MM.1S (cell line): ENCODE measurements at regions not wholly inside any gene's neighbourhood (a gene's known extent, or its start where the extent isn't known, plus 50 kb on each side); places are given as distances from the start of the nearest gene placed in this dataset.

ENCODE experiments used
- DNase-seq: peaks from one replicate; pipeline ENCODE4 v3.0.0-alpha.2; 2015
- H2AFZ ChIP-seq: fragments of 300-600 bp; sonication (generic); 2 replicates; pipeline ENCODE4 v1.6.0; 2016; ENCODE audit warnings: antibody characterized with exemption, low read length
- H3F3A ChIP-seq: fragments of 300-600 bp; sonication (generic); 2 replicates; pipeline ENCODE4 v1.6.1; 2016; ENCODE audit warnings: mild to moderate bottlenecking, antibody characterized with exemption, low read length, moderate library complexity, mixed read lengths; ENCODE audit not compliant: insufficient read depth
- H3K27ac ChIP-seq: fragments of 300-600 bp; sonication (generic); 2 replicates; pipeline ENCODE4 v1.5.1; 2016; ENCODE audit warnings: mild to moderate bottlenecking, low read length
- H3K27me3 ChIP-seq: fragments of 300-600 bp; sonication (generic); replicated peaks from 2 replicates; pipeline ENCODE4 v1.6.0; 2016; ENCODE audit warnings: low read length; ENCODE audit not compliant: insufficient read depth
- H3K36me3 ChIP-seq: fragments of 300-600 bp; sonication (generic); replicated peaks from 2 replicates; pipeline ENCODE4 v1.6.1; 2016; ENCODE audit warnings: mild to moderate bottlenecking, low read length, mixed read lengths; ENCODE audit not compliant: insufficient read depth
- H3K4me1 ChIP-seq: fragments of 300-600 bp; sonication (generic); 2 replicates; pipeline ENCODE4 v1.6.1; 2016; ENCODE audit warnings: low read length, mixed read lengths
- H3K4me2 ChIP-seq: fragments of 300-600 bp; sonication (generic); 2 replicates; pipeline ENCODE4 v1.6.0; 2016; ENCODE audit warnings: low read depth, low read length
- H3K4me3 ChIP-seq: fragments of 300-600 bp; sonication (generic); 2 replicates; pipeline ENCODE4 v1.5.1; 2016; ENCODE audit warnings: low read length, mixed read lengths
- H3K79me2 ChIP-seq: fragments of 300-600 bp; sonication (generic); 2 replicates; pipeline ENCODE4 v1.6.1; 2016; ENCODE audit warnings: mixed run types, low read length, mixed read lengths
- H3K9ac ChIP-seq: fragments of 300-600 bp; sonication (generic); 2 replicates; pipeline ENCODE4 v1.6.1; 2016; ENCODE audit warnings: low read length, mixed read lengths
- H3K9me2 ChIP-seq: fragments of 300-600 bp; sonication (generic); replicated peaks from 2 replicates; pipeline ENCODE4 v1.6.1; 2016; ENCODE audit warnings: mild to moderate bottlenecking, low read length, mixed read lengths; ENCODE audit not compliant: insufficient read depth
- H3K9me3 ChIP-seq: fragments of 300-600 bp; sonication (generic); replicated peaks from 2 replicates; pipeline ENCODE4 v1.6.1; 2016; ENCODE audit warnings: mild to moderate bottlenecking, low read length, mixed read lengths; ENCODE audit not compliant: insufficient read depth
- H4K20me1 ChIP-seq: fragments of 300-600 bp; sonication (generic); 2 replicates; pipeline ENCODE4 v1.6.1; 2016; ENCODE audit warnings: mild to moderate bottlenecking, low read length, moderate library complexity, mixed read lengths; ENCODE audit not compliant: insufficient read depth
- CTCF ChIP-seq: fragments of 300-600 bp; sonication (generic); IDR thresholded peaks from 2 replicates; pipeline ENCODE4 v1.5.1; 2016; ENCODE audit warnings: antibody characterized with exemption, low read length, mixed read lengths
- EZH2 ChIP-seq: fragments of 300-600 bp; sonication (generic); optimal IDR thresholded peaks from 2 replicates; pipeline ENCODE3; 2017; ENCODE audit warnings: low read depth, mild to moderate bottlenecking, antibody characterized with exemption, low read length, mixed read lengths
- EZH2phosphoT487 ChIP-seq: fragments of 300-600 bp; sonication (generic); IDR thresholded peaks from 2 replicates; pipeline ENCODE4 v1.6.1; 2018; ENCODE audit warnings: antibody characterized with exemption, low read length

DNA sequence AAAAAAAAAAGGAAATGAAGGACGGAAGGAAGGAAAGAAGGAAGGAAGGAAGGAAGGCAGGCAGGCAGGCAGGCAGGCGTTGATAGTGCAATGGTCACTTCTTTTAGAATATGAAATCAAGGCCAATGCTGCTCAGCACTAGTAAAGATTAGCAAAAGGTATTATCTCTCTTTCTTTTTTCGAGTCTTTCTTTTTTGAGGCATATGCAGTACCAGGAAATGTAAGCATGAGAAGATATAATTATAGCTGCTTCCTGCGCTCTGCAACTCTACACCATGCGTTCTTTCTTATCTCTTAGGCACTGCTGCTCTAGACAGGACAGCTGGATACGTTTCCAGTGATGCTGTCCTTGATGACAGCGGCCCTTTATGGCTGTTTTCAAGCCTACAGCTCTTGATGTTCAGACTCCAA lies 1512.5 kb upstream of the B3GALT2 start:
- no peak for TF ChIP-seq EZH2
- TF ChIP-seq EZH2phosphoT487, result no peak
- TF ChIP-seq CTCF, result peak; percentile 23
- Histone ChIP-seq H4K20me1 (no peaks in the 10 kb centered on the region), H3K4me2 (peak overlapping the region; percentile 50), H3K9me3 (no peaks in the 10 kb centered on the region), H3F3A (peaks cover 5% of the 10 kb centered on the region; the same call in 1 of the 2 replicates), H3K9ac (peak overlapping the region; percentile 5; the same call in 1 of the 2 replicates), H3K36me3 (no peaks in the 10 kb centered on the region), H3K27ac (peak overlapping the region; percentile 52), H3K79me2 (no peaks in the 10 kb centered on the region), H3K9me2 (no peaks in the 10 kb centered on the region), H3K27me3 (no peaks in the 10 kb centered on the region), H3K4me3 (peak overlapping the region; percentile 6; the same call in 1 of the 2 replicates), H2AFZ (peak overlapping the region; percentile 61), H3K4me1 (no peaks in the 10 kb centered on the region)
- peak; percentile 70 for DNase-seq

GRCh38 chr1:194693244-194693643 lies 1506.8 kb upstream of the B3GALT2 start:
- no peaks in the 10 kb centered on the region for H3K9me3 ChIP-seq
- DNase-seq, result no peak
- no peaks in the 10 kb centered on the region for H4K20me1 ChIP-seq
- no peak overlapping the region for H3K4me3 ChIP-seq
- no peak overlapping the region for H3K4me2 ChIP-seq
- TF ChIP-seq EZH2phosphoT487 (no peak), CTCF (no peak), EZH2 (no peak)
- H3K4me1 ChIP-seq, result no peaks in the 10 kb centered on the region
- H3F3A ChIP-seq, result no peaks in the 10 kb centered on the region
- H3K9me2 ChIP-seq, result no peaks in the 10 kb centered on the region
- H3K27ac ChIP-seq, result no peak overlapping the region
- H2AFZ ChIP-seq, result no peak overlapping the region
- H3K9ac ChIP-seq, result no peak overlapping the region
- no peaks in the 10 kb centered on the region for H3K27me3 ChIP-seq
- H3K36me3 ChIP-seq, result no peaks in the 10 kb centered on the region
- H3K79me2 ChIP-seq, result no peaks in the 10 kb centered on the region

DNA sequence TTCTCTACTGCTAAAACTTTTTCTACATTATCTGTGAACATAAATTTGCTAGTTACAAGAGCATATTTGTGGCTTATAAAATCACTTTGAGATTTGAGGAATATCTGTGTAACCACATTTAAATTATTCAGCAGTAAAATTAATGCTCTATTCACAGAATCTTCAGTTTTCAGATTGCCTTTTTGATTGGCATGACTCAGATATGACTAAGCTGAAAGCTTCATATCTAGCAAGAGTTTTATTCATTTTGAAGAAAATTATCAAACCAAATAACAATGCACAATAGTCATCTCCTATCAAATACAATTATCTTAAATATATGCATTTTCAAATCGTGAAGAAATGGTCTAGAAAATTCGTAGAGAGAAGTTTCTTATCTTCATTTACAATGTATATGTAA lies 1498.2 kb upstream of the B3GALT2 start:
- Histone ChIP-seq H3K4me1 (no peaks in the 10 kb centered on the region), H3K4me2 (no peak overlapping the region), H3K27me3 (no peaks in the 10 kb centered on the region), H3K9me2 (no peaks in the 10 kb centered on the region), H3K9me3 (no peaks in the 10 kb centered on the region), H2AFZ (no peak overlapping the region), H3K9ac (no peak overlapping the region), H3K4me3 (no peak overlapping the region), H3K79me2 (no peaks in the 10 kb centered on the region), H3K36me3 (no peaks in the 10 kb centered on the region), H3K27ac (no peak overlapping the region), H4K20me1 (no peaks in the 10 kb centered on the region), H3F3A (no peaks in the 10 kb centered on the region)
- DNase-seq, result no peak
- no peak for TF ChIP-seq EZH2
- TF ChIP-seq EZH2phosphoT487, result no peak
- TF ChIP-seq CTCF, result no peak
